ENCODE measurements at regions not wholly inside any gene's neighbourhood (a gene's known extent, or its start where the extent isn't known, plus 50 kb on each side); places are given as distances from the start of the nearest gene placed in this dataset.

DNA sequence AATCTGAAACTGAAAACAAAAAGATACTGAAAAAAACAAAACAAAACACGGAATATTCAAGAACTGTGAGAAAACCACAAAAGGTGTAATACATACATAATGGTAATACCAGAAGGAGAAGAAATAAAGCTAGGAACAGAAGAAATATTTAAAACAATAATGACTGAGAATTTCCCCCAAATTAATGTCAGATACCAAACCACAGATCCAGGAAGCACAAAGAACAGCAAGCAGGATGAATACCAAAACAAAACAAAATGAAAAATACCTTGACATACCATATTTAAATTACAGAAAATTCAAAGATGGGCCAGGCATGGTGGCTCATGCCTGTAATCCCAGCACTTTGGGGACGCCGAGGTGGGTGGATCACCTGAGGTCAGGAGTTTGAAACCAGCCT is 57.7 kb upstream of the PARD3 start:
- no peak for DNase-seq (ENCODE audit: insufficient read length, low spot score)
- FAIRE-seq: no peak

DNA sequence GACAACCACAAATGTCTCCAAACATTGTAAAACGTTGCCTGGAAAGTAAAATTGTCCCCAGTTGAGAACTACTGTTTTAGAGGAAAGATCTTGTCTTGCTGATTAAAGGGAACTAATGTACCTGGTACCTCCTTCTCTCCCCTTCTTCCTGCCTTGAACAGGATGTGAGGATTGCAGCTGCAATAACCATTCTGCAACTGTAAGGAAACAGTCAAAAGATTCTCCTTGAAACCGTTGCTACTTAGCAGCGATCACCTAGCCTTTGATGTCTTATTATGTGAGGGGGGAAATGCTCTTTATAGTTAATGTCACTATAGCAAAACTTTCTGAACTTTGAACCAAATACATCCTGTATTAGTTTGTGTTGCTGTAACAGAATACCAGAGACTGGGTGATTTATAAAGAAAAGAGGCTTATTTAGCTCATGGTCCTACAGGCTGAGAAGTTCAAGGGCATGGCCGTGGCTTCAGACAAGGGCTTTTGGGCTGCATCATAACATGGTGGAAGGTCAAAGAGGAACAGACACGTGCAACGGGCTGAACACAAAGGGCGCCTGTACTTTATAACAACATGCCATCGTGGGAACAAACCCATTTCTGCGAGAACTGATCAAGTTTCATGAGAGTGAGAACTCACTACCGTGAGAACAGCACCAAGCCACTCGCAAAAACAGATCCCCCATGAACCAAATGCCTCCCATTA is 54.2 kb upstream of the PARD3 start:
- DNase-seq (ENCODE audit: insufficient read length, low spot score): no peak
- peak; percentile 65 for FAIRE-seq

DNA sequence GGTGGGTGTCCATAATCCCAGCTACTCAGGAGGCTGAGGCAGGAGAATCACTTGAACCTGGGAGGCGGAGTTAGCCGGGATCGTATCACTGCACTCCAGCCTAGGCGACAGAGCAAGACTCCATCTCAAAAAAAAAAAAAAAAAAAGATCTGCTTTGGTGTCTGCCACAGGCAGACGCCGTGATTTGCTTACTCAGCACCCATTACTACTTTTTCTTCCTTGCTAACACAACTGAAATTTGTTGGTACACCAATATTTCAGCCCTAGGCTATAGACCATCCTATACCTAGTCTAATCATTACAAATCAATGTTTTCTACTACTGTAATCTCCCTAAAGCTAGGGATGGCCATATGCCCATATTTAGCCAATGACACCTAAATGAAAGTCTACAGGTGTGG is 53.5 kb upstream of the PARD3 start:
- FAIRE-seq (no peak), DNase-seq (ENCODE audit: insufficient read length, low spot score) (no peak)

- DNase-seq (ENCODE audit: insufficient read length, low spot score) (no peak), FAIRE-seq (no peak)
Measured at GRCh38 chr10:34866848-34867247, 51.8 kb upstream of the PARD3 start.

Measured in GM19239 (cell line).